Sigmoid colon (tissue), 6 donors: ENCODE measurements at regions not wholly inside any gene's neighbourhood (a gene's known extent, or its start where the extent isn't known, plus 50 kb on each side); places are given as distances from the start of the nearest gene placed in this dataset.

Experiments used
- DNase-seq: peaks from one replicate; pipeline ENCODE4 v3.0.0-alpha.2; 2019
- H3K27ac ChIP-seq, 4 donors: fragments of 200-600 bp; sonication (generic); one replicate each; pipeline ENCODE4 v1.5.1; 2016 to 2019; ENCODE audit warnings: mild to moderate bottlenecking in 1 of 4
- H3K27me3 ChIP-seq, 3 donors: fragments of 200-600 bp; sonication (generic); one replicate each; pipeline ENCODE4 v1.5.1; 2019; ENCODE audit warnings: mild to moderate bottlenecking in 1 of 3
- H3K36me3 ChIP-seq, 4 donors: fragments of 200-600 bp; sonication (generic); one replicate each; pipeline ENCODE4 v1.5.1; 2016 to 2019
- H3K4me1 ChIP-seq, 4 donors: fragments of 200-600 bp; sonication (generic); one replicate each; pipeline ENCODE4 v1.5.1; 2017 to 2019
- H3K4me3 ChIP-seq, 4 donors: fragments of 200-600 bp; sonication (generic); one replicate each; pipeline ENCODE4 v1.5.1; 2017 to 2019; ENCODE audit warnings: mild to moderate bottlenecking in 2 of 4, moderate library complexity in 1 of 4
- H3K9me3 ChIP-seq, 4 donors: fragments of 200-600 bp in 3 of 4; sonication (generic) in 3 of 4; one replicate each; pipeline versions ENCODE4 v1.5.1 to v1.6.1; 2013 to 2019
- CTCF ChIP-seq, 4 experiments: fragments of 450-650 bp in 3 of 4; fragments of 200-600 bp in 1 of 4; IDR thresholded peaks; one replicate each; pipeline ENCODE4 v1.5.1; 2016 to 2019; ENCODE audit warnings: antibody characterized with exemption in 4 of 4, mild to moderate bottlenecking in 3 of 4, moderate library complexity in 2 of 4
- EP300 ChIP-seq, 4 donors: sonication (generic); formaldehyde crosslinking; IDR thresholded peaks; one replicate each; pipeline ENCODE4 v1.6.1; 2017; ENCODE audit warnings: antibody characterized with exemption in 4 of 4
- POLR2A ChIP-seq, 2 donors: fragments of 450-650 bp; IDR thresholded peaks; one replicate each; pipeline ENCODE4 v1.6.1; 2016; ENCODE audit warnings: antibody characterized with exemption in 2 of 2, mild to moderate bottlenecking in 2 of 2, moderate library complexity in 2 of 2
- POLR2AphosphoS5 ChIP-seq, 4 donors: sonication (generic); formaldehyde crosslinking; IDR thresholded peaks; one replicate each; pipeline ENCODE4 v1.6.1; 2017; ENCODE audit warnings: antibody characterized with exemption in 4 of 4
- WGBS, 2 donors: extraction: QIAGEN DNeasy Blood & Tissue Kit; methylation state at CpG; one replicate each; pipeline ENCODE4 v1.1.7; 2013; 5-methylcytosine and 5-hydroxymethylcytosine counted together
- intact Hi-C: fragments of 100-400 bp; cut with DNase I; formaldehyde crosslinking; loops from one replicate; pipeline ENCODE4 v1.15.1; 2023
- donor health status: healthy with polysubstance abuse.
- donor health status: healthy.

- no peak overlapping the region for H3K27ac ChIP-seq
- intact Hi-C loops = no loop called here
- H3K4me1 ChIP-seq = no peaks in the 10 kb centered on the region
- no peak overlapping the region for H3K4me3 ChIP-seq
- 58 to 80% methylated on average over 1 of the region's 1 CpG for WGBS, 2 donors
- H3K36me3 ChIP-seq = no peaks in the 10 kb centered on the region
- no peaks in the 10 kb centered on the region for H3K27me3 ChIP-seq
- TF ChIP-seq POLR2AphosphoS5 (IDR thresholded peaks at IDR 0.05) = no peak
- no peak for TF ChIP-seq EP300 (IDR thresholded peaks at IDR 0.05)
- TF ChIP-seq POLR2A (IDR thresholded peaks at IDR 0.05) = no peak
- TF ChIP-seq CTCF (IDR thresholded peaks at IDR 0.05) = no peak
- no peaks in the 10 kb centered on the region for H3K9me3 ChIP-seq
- DNase-seq = no peak
Observed at GRCh38 chr11:91902312-91902711, 322.3 kb upstream of the FAT3 start.

- Histone ChIP-seq H3K27me3 (no peaks in the 10 kb centered on the region), H3K36me3 (no peaks in the 10 kb centered on the region), H3K27ac (no peak overlapping the region), H3K4me1 (no peaks in the 10 kb centered on the region), H3K4me3 (no peak overlapping the region), H3K9me3 (no peaks in the 10 kb centered on the region)
- WGBS, 2 donors = 0 to 94% methylated on average over 1 of the region's 1 CpG
- TF ChIP-seq POLR2A (IDR thresholded peaks at IDR 0.05) (no peak), EP300 (IDR thresholded peaks at IDR 0.05) (no peak), CTCF (IDR thresholded peaks at IDR 0.05) (no peak), POLR2AphosphoS5 (IDR thresholded peaks at IDR 0.05) (no peak)
- intact Hi-C loops = no loop called here
- no peak for DNase-seq
Observed at GRCh38 chr11:91880660-91881059, 344.0 kb upstream of the FAT3 start.

- Histone ChIP-seq H3K27me3 (no peaks in the 10 kb centered on the region), H3K4me3 (no peak overlapping the region), H3K9me3 (no peaks in the 10 kb centered on the region), H3K36me3 (no peaks in the 10 kb centered on the region), H3K4me1 (no peaks in the 10 kb centered on the region), H3K27ac (no peak overlapping the region)
- DNase-seq = no peak
- 42 to 65% methylated on average over 2 of the region's 2 CpGs for WGBS, 2 donors
- TF ChIP-seq POLR2AphosphoS5 (IDR thresholded peaks at IDR 0.05) = no peak
- no peak for TF ChIP-seq EP300 (IDR thresholded peaks at IDR 0.05)
- no peak for TF ChIP-seq POLR2A (IDR thresholded peaks at IDR 0.05)
- TF ChIP-seq CTCF (IDR thresholded peaks at IDR 0.05) = no peak
- intact Hi-C loops = no loop called here
Observed at GRCh38 chr11:91876746-91877145, 347.9 kb upstream of the FAT3 start.

- intact Hi-C loops = no loop called here
- Histone ChIP-seq H3K27ac (no peak overlapping the region), H3K36me3 (no peaks in the 10 kb centered on the region), H3K27me3 (no peaks in the 10 kb centered on the region), H3K9me3 (no peaks in the 10 kb centered on the region), H3K4me3 (no peak overlapping the region), H3K4me1 (peaks cover 0 to 18% (median 16%) of the 10 kb centered on the region in 4 donors)
- WGBS, 2 donors = 86 to 88% methylated on average over 5 of the region's 5 CpGs
- no peak for DNase-seq
- TF ChIP-seq EP300 (IDR thresholded peaks at IDR 0.05) (no peak), POLR2AphosphoS5 (IDR thresholded peaks at IDR 0.05) (no peak), CTCF (IDR thresholded peaks at IDR 0.05) (no peak), POLR2A (IDR thresholded peaks at IDR 0.05) (no peak)
Observed at GRCh38 chr11:91872243-91872642, 352.4 kb upstream of the FAT3 start.

GRCh38 chr11:91871791-91872190 is 352.8 kb upstream of the FAT3 start:
- Histone ChIP-seq H3K27me3 (no peaks in the 10 kb centered on the region), H3K36me3 (no peaks in the 10 kb centered on the region), H3K4me1 (peaks cover 0 to 18% (median 16%) of the 10 kb centered on the region in 4 donors), H3K9me3 (no peaks in the 10 kb centered on the region), H3K27ac (no peak overlapping the region), H3K4me3 (no peak overlapping the region)
- intact Hi-C loops = no loop called here
- TF ChIP-seq CTCF (IDR thresholded peaks at IDR 0.05) = no peak
- no peak for TF ChIP-seq POLR2A (IDR thresholded peaks at IDR 0.05)
- no peak for TF ChIP-seq EP300 (IDR thresholded peaks at IDR 0.05)
- TF ChIP-seq POLR2AphosphoS5 (IDR thresholded peaks at IDR 0.05) = no peak
- WGBS, 2 donors = 17 to 54% methylated on average over 1 of the region's 1 CpG
- DNase-seq = no peak
